ENCODE measurements at regions not wholly inside any gene's neighbourhood (a gene's known extent, or its start where the extent isn't known, plus 50 kb on each side); places are given as distances from the start of the nearest gene placed in this dataset.

DNA sequence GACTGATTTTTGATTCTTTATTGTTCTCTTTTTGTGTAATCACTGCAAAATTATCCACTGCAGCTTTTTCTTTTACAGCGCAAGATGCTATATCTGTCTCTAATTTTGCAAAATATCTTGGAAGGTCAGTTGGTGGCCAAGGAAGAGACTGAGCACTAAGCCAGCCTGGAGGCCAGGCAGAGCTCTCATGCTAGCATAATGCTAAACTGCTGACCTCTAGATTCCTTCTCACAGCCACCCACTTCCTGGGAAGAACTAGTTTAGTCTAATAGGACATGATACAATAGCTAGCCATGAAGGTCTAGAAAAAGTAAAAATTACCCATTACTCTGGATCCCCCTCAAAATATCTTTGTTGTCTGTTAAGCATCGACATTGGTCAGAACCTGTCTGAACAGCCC is 227.2 kb upstream of the ARHGAP20 start:
- TF ChIP-seq, protein P1, sequence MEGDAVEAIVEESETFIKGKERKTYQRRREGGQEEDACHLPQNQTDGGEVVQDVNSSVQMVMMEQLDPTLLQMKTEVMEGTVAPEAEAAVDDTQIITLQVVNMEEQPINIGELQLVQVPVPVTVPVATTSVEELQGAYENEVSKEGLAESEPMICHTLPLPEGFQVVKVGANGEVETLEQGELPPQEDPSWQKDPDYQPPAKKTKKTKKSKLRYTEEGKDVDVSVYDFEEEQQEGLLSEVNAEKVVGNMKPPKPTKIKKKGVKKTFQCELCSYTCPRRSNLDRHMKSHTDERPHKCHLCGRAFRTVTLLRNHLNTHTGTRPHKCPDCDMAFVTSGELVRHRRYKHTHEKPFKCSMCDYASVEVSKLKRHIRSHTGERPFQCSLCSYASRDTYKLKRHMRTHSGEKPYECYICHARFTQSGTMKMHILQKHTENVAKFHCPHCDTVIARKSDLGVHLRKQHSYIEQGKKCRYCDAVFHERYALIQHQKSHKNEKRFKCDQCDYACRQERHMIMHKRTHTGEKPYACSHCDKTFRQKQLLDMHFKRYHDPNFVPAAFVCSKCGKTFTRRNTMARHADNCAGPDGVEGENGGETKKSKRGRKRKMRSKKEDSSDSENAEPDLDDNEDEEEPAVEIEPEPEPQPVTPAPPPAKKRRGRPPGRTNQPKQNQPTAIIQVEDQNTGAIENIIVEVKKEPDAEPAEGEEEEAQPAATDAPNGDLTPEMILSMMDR (IDR thresholded peaks at IDR 0.05; ENCODE audit: low read length): no peak
- TF ChIP-seq EZH2 (optimal IDR thresholded peaks at IDR 0.05; ENCODE audit: low read depth, low read length) (no peak), EZH2phosphoT487 (IDR thresholded peaks at IDR 0.05; ENCODE audit: low read length) (no peak)

Measured in MM.1S (cell line).